ENCODE measurements at regions not wholly inside any gene's neighbourhood (a gene's known extent, or its start where the extent isn't known, plus 50 kb on each side); places are given as distances from the start of the nearest gene placed in this dataset.

DNA sequence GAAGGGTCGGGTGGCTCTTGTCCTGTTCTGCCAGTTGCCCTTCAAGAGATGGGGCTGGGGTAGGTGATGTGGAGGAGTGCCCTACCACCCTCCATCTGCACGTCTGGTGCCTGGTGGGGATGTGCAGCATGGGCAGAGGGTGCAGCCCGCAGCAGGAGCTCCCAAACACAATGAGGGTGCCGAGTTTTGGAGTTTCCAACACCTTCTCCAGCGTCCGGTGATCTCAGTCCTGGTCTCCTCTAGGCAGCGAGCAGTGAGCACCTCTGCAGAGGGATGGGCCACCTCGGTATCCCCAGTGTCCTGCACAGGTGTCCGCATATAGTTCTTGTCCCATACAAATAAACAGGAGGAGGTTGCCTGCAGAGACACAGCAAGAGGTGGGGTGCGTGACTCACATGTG, 136.0 kb downstream of the ENGASE start (continued):
- no peak for TF ChIP-seq REST (IDR thresholded peaks at IDR 0.05; ENCODE audit: low read depth)

- ChIA-PET CTCF (interaction anchor here (1.2 kb wide), 1 partner anchor 184 kb away, joined by 3 read pairs; no protein-coding TSS in a partner anchor), RAD21 (ENCODE audit: low non-redundant PET in 1 of 2, low total read pairs in 2 of 2, uncharacterized antibody in 2 of 2, unreplicated experiment in 2 of 2) (no interaction called here), POLR2A (no interaction called here)
- intact Hi-C loops (cut with micrococcal nuclease): no loop called here
- Histone ChIP-seq H3K9me2 (ENCODE audit: insufficient read depth) (no peaks in the 10 kb centered on the region), H3K4me1 (ENCODE audit: control insufficient read depth in 1 of 2, insufficient read depth in 2 of 2, low read length in 2 of 2) (no peaks in the 10 kb centered on the region), H2AFZ (ENCODE audit: low read depth, low read length, poor library complexity, severe bottlenecking) (no peak overlapping the region), H4K20me1 (ENCODE audit: insufficient read depth) (no peaks in the 10 kb centered on the region), H3K4me2 (ENCODE audit: low read length) (no peak overlapping the region), H3K9me3 (ENCODE audit: control insufficient read depth in 1 of 2, insufficient read depth in 1 of 2, low read depth in 1 of 2, low read length in 2 of 2) (no peaks in the 10 kb centered on the region), H3K27me3 (ENCODE audit: insufficient read depth, low read length) (peaks cover 82% of the 10 kb centered on the region), H3K79me2 (ENCODE audit: insufficient read depth, low read length) (no peaks in the 10 kb centered on the region), H3K27ac (ENCODE audit: low read depth, low read length) (no peak overlapping the region), H3K4me3 (replicated peaks in 1 of 2; ENCODE audit: low read depth in 1 of 2, low read length in 2 of 2) (no peak overlapping the region), H3K36me3 (ENCODE audit: control insufficient read depth in 1 of 2, insufficient read depth in 2 of 2, low read length in 2 of 2) (no peaks in the 10 kb centered on the region), H3K9ac (ENCODE audit: low read length) (no peak overlapping the region)
- no TSS peak for BruUV-seq (replicated peaks)
- no peak for ATAC-seq
- no peak for TF ChIP-seq SP1 (IDR thresholded peaks at IDR 0.05; ENCODE audit: low read depth)
- no peak for TF ChIP-seq CTCF (IDR thresholded peaks at IDR 0.05 in 2 of 3, conservative IDR thresholded peaks at IDR 0.05 in 1 of 3; ENCODE audit: borderline replicate concordance in 1 of 3, insufficient read depth in 1 of 3, low read depth in 2 of 3, low read length in 2 of 3)
- TF ChIP-seq FOSL1 (IDR thresholded peaks at IDR 0.05; ENCODE audit: low read depth): no peak
- TF ChIP-seq, protein P1, sequence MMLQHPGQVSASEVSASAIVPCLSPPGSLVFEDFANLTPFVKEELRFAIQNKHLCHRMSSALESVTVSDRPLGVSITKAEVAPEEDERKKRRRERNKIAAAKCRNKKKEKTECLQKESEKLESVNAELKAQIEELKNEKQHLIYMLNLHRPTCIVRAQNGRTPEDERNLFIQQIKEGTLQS (IDR thresholded peaks at IDR 0.05): no peak
- TF ChIP-seq POLR2A (IDR thresholded peaks at IDR 0.05; ENCODE audit: borderline replicate concordance, extremely low read depth, insufficient read depth, insufficient read length): no peak
- TF ChIP-seq ZNF274 (IDR thresholded peaks at IDR 0.05; ENCODE audit: low read depth, low read length): no peak
- no peak for TF ChIP-seq EZH2phosphoT487 (IDR thresholded peaks at IDR 0.05; ENCODE audit: borderline replicate concordance)
- TF ChIP-seq ZFX (IDR thresholded peaks at IDR 0.05): no peak
- no peak for DNase-seq (ENCODE audit: low read depth, low spot score)
These were observed 133.3 kb downstream of the ENGASE start for GRCh38 chr17:79207960-79208359.
